Neural cell (in vitro differentiated cells): ENCODE measurements at regions not wholly inside any gene's neighbourhood (a gene's known extent, or its start where the extent isn't known, plus 50 kb on each side); places are given as distances from the start of the nearest gene placed in this dataset.

Experiments
- POLR2AphosphoS5 ChIP-seq: IDR thresholded peaks from 2 replicates; pipeline ENCODE4 v1.6.1; 2012
- RAD21 ChIP-seq: fragments of 450-650 bp; conservative IDR thresholded peaks from 2 replicates; pipeline ENCODE4 v1.6.1; 2014; ENCODE audit warnings: antibody characterized with exemption, mild to moderate bottlenecking, moderate library complexity
- SMC3 ChIP-seq: fragments of 450-650 bp; conservative IDR thresholded peaks from 2 replicates; pipeline ENCODE4 v1.6.1; 2014; ENCODE audit warnings: antibody characterized with exemption, mild to moderate bottlenecking, moderate library complexity; ENCODE audit not compliant: poor library complexity
- TF ChIP-seq, protein P1 (sequence below): fragments of 450-650 bp; IDR thresholded peaks from 2 replicates; pipeline ENCODE4 v1.5.1; 2014; ENCODE audit warnings: antibody characterized with exemption, mild to moderate bottlenecking, moderate library complexity; ENCODE audit not compliant: poor library complexity, severe bottlenecking

DNA sequence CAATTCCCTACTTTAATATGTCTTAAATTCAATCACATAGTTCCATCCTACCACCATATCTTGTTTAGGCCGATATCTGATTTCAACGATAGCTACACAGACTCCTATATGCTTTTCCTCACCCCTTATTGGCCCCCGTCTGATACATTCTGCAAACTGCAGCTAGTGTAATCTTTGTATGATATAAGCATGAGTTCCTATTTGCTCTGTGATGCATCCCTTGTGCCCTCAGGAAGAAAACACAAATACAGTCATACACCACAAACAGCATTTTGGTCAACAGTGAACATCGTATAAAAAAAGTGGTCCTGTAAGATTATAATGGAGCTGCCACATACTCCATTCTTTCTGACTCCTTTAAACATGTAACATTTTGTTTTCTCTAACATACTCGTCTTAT, 837.8 kb upstream of the CDH6 start:
- no peak for TF ChIP-seq POLR2AphosphoS5
- TF ChIP-seq, protein P1, sequence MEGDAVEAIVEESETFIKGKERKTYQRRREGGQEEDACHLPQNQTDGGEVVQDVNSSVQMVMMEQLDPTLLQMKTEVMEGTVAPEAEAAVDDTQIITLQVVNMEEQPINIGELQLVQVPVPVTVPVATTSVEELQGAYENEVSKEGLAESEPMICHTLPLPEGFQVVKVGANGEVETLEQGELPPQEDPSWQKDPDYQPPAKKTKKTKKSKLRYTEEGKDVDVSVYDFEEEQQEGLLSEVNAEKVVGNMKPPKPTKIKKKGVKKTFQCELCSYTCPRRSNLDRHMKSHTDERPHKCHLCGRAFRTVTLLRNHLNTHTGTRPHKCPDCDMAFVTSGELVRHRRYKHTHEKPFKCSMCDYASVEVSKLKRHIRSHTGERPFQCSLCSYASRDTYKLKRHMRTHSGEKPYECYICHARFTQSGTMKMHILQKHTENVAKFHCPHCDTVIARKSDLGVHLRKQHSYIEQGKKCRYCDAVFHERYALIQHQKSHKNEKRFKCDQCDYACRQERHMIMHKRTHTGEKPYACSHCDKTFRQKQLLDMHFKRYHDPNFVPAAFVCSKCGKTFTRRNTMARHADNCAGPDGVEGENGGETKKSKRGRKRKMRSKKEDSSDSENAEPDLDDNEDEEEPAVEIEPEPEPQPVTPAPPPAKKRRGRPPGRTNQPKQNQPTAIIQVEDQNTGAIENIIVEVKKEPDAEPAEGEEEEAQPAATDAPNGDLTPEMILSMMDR, result no peak
- TF ChIP-seq SMC3, result no peak
- TF ChIP-seq RAD21, result no peak
